ENCODE measurements at regions not wholly inside any gene's neighbourhood (a gene's known extent, or its start where the extent isn't known, plus 50 kb on each side); places are given as distances from the start of the nearest gene placed in this dataset.
A peak's percentile ranks its signal among the peaks of the same experiment; 100 is the strongest.
"Not testable (repeated sequence)": the region's sequence is repeated elsewhere in the genome, so short reads cannot be mapped to it uniquely, and the experiment has no call there.

- DNase-seq (ENCODE audit: low read depth); in situ Hi-C loops (cut with HindIII; ENCODE audit: low pct_unique_long_range_greater_than_20kb, low sequenced_read_pairs): not testable (repeated sequence)
These were observed 889.3 kb upstream of the NUDT12 start for GRCh38 chr5:104451911-104452310.

- in situ Hi-C loops (cut with HindIII; ENCODE audit: low pct_unique_long_range_greater_than_20kb, low sequenced_read_pairs) = no loop called here
- DNase-seq (ENCODE audit: low read depth) = no peak
These were observed 882.1 kb upstream of the NUDT12 start for GRCh38 chr5:104444656-104445055.

GRCh38 chr5:104443706-104444105 is 881.1 kb upstream of the NUDT12 start:
- no peak for DNase-seq (ENCODE audit: low read depth)
- in situ Hi-C loops (cut with HindIII; ENCODE audit: low pct_unique_long_range_greater_than_20kb, low sequenced_read_pairs) = no loop called here

GRCh38 chr5:104431981-104432380 is 869.4 kb upstream of the NUDT12 start:
- in situ Hi-C loops (cut with HindIII; ENCODE audit: low pct_unique_long_range_greater_than_20kb, low sequenced_read_pairs) = no loop called here
- DNase-seq (ENCODE audit: low read depth) = no peak

- DNase-seq (ENCODE audit: low read depth) = no peak
- in situ Hi-C loops (cut with HindIII; ENCODE audit: low pct_unique_long_range_greater_than_20kb, low sequenced_read_pairs) = no loop called here
These were observed 868.5 kb upstream of the NUDT12 start for GRCh38 chr5:104431002-104431620.

GRCh38 chr5:104429911-104430310 is 867.3 kb upstream of the NUDT12 start:
- in situ Hi-C loops (cut with HindIII; ENCODE audit: low pct_unique_long_range_greater_than_20kb, low sequenced_read_pairs) = no loop called here
- DNase-seq (ENCODE audit: low read depth) = no peak

- no peak for DNase-seq (ENCODE audit: low read depth)
- in situ Hi-C loops (cut with HindIII; ENCODE audit: low pct_unique_long_range_greater_than_20kb, low sequenced_read_pairs) = no loop called here
These were observed 858.8 kb upstream of the NUDT12 start for GRCh38 chr5:104421431-104421830.

- in situ Hi-C loops (cut with HindIII; ENCODE audit: low pct_unique_long_range_greater_than_20kb, low sequenced_read_pairs) = no loop called here
- no peak for DNase-seq (ENCODE audit: low read depth)
These were observed 855.5 kb upstream of the NUDT12 start for GRCh38 chr5:104418056-104418455.

- DNase-seq (ENCODE audit: low read depth) = peak; percentile 18
- in situ Hi-C loops (cut with HindIII; ENCODE audit: low pct_unique_long_range_greater_than_20kb, low sequenced_read_pairs) = no loop called here
These were observed 850.2 kb upstream of the NUDT12 start for GRCh38 chr5:104412649-104413240.

- no peak for DNase-seq (ENCODE audit: low read depth)
- in situ Hi-C loops (cut with HindIII; ENCODE audit: low pct_unique_long_range_greater_than_20kb, low sequenced_read_pairs) = no loop called here
These were observed 838.4 kb upstream of the NUDT12 start for GRCh38 chr5:104400941-104401340.

- no peak for DNase-seq (ENCODE audit: low read depth)
- in situ Hi-C loops (cut with HindIII; ENCODE audit: low pct_unique_long_range_greater_than_20kb, low sequenced_read_pairs) = no loop called here
These were observed 823.3 kb upstream of the NUDT12 start for GRCh38 chr5:104385906-104386305.

- in situ Hi-C loops (cut with HindIII; ENCODE audit: low pct_unique_long_range_greater_than_20kb, low sequenced_read_pairs) = no loop called here
- no peak for DNase-seq (ENCODE audit: low read depth)
These were observed 812.8 kb upstream of the NUDT12 start for GRCh38 chr5:104375345-104375744.

GRCh38 chr5:104372796-104373195 is 810.2 kb upstream of the NUDT12 start:
- in situ Hi-C loops (cut with HindIII; ENCODE audit: low pct_unique_long_range_greater_than_20kb, low sequenced_read_pairs) = no loop called here
- DNase-seq (ENCODE audit: low read depth) = no peak

GRCh38 chr5:104372376-104372775 is 809.8 kb upstream of the NUDT12 start:
- in situ Hi-C loops (cut with HindIII; ENCODE audit: low pct_unique_long_range_greater_than_20kb, low sequenced_read_pairs) = no loop called here
- DNase-seq (ENCODE audit: low read depth) = no peak

- in situ Hi-C loops (cut with HindIII; ENCODE audit: low pct_unique_long_range_greater_than_20kb, low sequenced_read_pairs) = no loop called here
- no peak for DNase-seq (ENCODE audit: low read depth)
These were observed 807.9 kb upstream of the NUDT12 start for GRCh38 chr5:104370523-104370922.

- DNase-seq (ENCODE audit: low read depth) = no peak
- in situ Hi-C loops (cut with HindIII; ENCODE audit: low pct_unique_long_range_greater_than_20kb, low sequenced_read_pairs) = no loop called here
These were observed 805.4 kb upstream of the NUDT12 start for GRCh38 chr5:104367978-104368377.

- in situ Hi-C loops (cut with HindIII; ENCODE audit: low pct_unique_long_range_greater_than_20kb, low sequenced_read_pairs) = no loop called here
- DNase-seq (ENCODE audit: low read depth) = no peak
These were observed 801.0 kb upstream of the NUDT12 start for GRCh38 chr5:104363567-104363966.

GRCh38 chr5:104361932-104362331 is 799.3 kb upstream of the NUDT12 start:
- in situ Hi-C loops (cut with HindIII; ENCODE audit: low pct_unique_long_range_greater_than_20kb, low sequenced_read_pairs) = no loop called here
- DNase-seq (ENCODE audit: low read depth) = no peak

- in situ Hi-C loops (cut with HindIII; ENCODE audit: low pct_unique_long_range_greater_than_20kb, low sequenced_read_pairs) = no loop called here
- no peak for DNase-seq (ENCODE audit: low read depth)
These were observed 792.8 kb upstream of the NUDT12 start for GRCh38 chr5:104355350-104355749.

GRCh38 chr5:104353371-104353770 is 790.8 kb upstream of the NUDT12 start:
- in situ Hi-C loops (cut with HindIII; ENCODE audit: low pct_unique_long_range_greater_than_20kb, low sequenced_read_pairs) = no loop called here
- DNase-seq (ENCODE audit: low read depth) = no peak

All from Caki2 (cell line).